GM10266 (cell line): ENCODE measurements at regions not wholly inside any gene's neighbourhood (a gene's known extent, or its start where the extent isn't known, plus 50 kb on each side); places are given as distances from the start of the nearest gene placed in this dataset.

ENCODE experiments used
- DNase-seq: peaks from one replicate; pipeline ENCODE4 v3.0.0; 2012; ENCODE audit errors: extremely low spot score
- TF ChIP-seq, protein P1 (sequence below): IDR thresholded peaks from 2 replicates; pipeline ENCODE4 v1.5.1; 2012; ENCODE audit warnings: mild to moderate bottlenecking, low read depth; ENCODE audit not compliant: control insufficient read depth, insufficient read depth; ENCODE audit errors: missing control alignments

DNA sequence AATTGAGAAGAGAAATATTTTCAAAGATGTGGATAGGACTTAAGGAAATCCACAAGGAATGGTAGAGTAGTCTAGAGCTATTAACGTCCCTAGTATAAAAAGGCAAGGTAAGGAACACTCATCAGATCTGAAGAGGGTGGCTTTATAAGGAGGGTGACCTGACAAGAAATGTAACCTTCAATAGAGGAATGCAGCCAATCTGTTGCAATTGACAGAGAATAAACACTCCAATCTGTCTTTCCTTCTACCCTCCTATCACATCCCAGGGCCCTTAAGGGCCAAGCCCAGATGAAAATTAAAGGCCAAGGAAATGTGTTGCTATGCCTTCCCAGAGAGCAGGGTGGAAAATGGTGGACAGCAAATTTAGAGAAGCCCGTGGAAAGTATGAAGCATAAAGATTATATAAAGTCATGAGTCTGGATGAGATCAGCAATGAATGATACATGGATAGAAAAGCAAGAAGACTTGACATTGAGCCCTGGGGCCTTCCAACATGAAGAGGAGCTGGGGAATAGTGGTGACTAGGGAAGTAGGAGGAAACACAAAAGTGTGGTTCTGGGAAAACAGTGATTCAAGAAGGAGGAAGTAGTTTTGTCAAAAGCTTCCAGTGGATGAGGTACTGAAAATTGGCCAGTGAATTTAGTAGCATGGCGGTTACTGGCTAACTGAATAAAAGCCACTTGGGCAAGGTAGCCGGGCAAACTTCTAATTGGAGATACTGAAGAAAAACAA is 270.6 kb upstream of the TANK start:
- no peak for DNase-seq

DNA sequence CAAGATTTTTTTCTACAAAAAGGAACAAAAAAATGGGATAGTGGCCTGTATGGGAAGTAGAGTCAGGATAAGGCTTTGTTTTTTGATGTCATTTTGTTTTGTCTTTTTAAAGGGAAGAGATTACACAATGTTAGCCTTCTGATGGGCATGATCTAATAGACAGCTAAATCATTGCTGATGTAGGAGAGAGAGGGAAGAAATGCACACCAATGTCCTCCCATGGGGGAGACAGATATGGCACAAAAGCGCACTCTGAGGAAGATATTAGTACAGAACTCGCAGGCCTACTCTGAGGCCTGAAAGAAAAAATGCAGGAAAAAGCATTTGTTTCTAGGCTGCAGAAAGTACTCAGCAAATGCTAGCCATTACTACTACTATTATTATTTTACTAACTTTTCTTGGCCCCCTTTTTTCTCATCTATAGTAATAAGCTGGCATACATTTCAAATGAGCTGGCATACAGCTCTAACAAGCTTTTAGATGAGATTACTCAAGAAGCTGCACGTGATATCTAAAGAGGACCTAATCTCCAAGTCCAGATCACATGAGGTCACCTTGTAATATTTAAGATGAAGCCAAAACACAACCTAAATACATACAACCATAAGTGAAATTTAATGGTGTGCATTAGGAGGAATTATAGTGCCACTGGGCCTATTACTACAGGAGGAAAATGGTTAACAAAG is 269.4 kb upstream of the TANK start:
- DNase-seq: no peak
- TF ChIP-seq, protein P1, sequence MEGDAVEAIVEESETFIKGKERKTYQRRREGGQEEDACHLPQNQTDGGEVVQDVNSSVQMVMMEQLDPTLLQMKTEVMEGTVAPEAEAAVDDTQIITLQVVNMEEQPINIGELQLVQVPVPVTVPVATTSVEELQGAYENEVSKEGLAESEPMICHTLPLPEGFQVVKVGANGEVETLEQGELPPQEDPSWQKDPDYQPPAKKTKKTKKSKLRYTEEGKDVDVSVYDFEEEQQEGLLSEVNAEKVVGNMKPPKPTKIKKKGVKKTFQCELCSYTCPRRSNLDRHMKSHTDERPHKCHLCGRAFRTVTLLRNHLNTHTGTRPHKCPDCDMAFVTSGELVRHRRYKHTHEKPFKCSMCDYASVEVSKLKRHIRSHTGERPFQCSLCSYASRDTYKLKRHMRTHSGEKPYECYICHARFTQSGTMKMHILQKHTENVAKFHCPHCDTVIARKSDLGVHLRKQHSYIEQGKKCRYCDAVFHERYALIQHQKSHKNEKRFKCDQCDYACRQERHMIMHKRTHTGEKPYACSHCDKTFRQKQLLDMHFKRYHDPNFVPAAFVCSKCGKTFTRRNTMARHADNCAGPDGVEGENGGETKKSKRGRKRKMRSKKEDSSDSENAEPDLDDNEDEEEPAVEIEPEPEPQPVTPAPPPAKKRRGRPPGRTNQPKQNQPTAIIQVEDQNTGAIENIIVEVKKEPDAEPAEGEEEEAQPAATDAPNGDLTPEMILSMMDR: no peak

More for the DNA sequence above, 270.6 kb upstream of the TANK start:
- TF ChIP-seq, protein P1: no peak

DNA sequence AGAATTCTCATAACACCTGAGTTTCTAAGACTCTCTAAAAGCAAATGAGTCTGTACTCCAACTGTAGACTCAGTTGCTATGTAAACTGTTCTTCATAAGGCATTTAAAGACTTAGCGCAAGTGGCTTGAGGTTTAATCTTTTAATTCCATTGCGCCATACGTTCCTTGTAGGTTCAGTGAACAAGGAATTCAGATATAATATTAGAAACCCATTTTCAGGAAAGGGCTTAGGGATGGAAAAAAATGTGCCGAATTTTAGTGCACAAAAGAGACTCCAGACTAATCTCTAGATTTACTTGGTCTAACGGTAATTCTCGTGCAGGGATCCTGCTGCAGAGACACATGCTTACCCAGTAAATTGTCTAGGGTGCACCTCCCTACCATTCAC is 268.9 kb upstream of the TANK start:
- TF ChIP-seq, protein P1: no peak
- no peak for DNase-seq

- no peak for DNase-seq
- TF ChIP-seq, protein P1: no peak
These were observed 268.0 kb upstream of the TANK start for GRCh38 chr2:160892204-160892603.

- TF ChIP-seq, protein P1: no peak
- DNase-seq: no peak
These were observed 266.6 kb upstream of the TANK start for GRCh38 chr2:160893581-160893980.

GRCh38 chr2:160898581-160899307 is 261.5 kb upstream of the TANK start:
- DNase-seq: no peak
- TF ChIP-seq, protein P1: no peak
